ENCODE measurements at regions not wholly inside any gene's neighbourhood (a gene's known extent, or its start where the extent isn't known, plus 50 kb on each side); places are given as distances from the start of the nearest gene placed in this dataset.

DNA sequence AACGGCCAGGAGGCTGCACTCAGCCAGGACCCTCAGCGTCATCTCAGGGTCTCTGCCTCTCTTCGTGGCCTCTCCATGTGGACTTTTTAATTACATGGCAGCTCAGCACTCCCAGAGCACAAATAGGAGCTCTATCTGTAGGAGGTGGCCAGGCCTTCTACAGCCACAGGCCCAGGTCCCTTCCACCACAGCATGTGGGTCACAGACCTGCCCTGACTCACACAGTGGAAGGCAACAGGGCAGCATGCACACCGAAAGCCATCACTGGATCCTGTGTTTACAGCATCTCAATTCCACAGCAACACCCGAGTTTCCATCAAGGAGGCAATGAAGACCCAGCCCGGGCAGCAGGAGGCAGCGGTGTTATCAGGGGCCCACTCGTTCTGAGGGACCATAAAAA is 65.8 kb upstream of the CD93 start:
- peaks cover 2% of the 10 kb centered on the region for H3K27me3 Mint-ChIP-seq (ENCODE audit: unreplicated experiment)
- H3K27ac Mint-ChIP-seq (ENCODE audit: unreplicated experiment), result no peak overlapping the region
- TF ChIP-seq, protein P1, sequence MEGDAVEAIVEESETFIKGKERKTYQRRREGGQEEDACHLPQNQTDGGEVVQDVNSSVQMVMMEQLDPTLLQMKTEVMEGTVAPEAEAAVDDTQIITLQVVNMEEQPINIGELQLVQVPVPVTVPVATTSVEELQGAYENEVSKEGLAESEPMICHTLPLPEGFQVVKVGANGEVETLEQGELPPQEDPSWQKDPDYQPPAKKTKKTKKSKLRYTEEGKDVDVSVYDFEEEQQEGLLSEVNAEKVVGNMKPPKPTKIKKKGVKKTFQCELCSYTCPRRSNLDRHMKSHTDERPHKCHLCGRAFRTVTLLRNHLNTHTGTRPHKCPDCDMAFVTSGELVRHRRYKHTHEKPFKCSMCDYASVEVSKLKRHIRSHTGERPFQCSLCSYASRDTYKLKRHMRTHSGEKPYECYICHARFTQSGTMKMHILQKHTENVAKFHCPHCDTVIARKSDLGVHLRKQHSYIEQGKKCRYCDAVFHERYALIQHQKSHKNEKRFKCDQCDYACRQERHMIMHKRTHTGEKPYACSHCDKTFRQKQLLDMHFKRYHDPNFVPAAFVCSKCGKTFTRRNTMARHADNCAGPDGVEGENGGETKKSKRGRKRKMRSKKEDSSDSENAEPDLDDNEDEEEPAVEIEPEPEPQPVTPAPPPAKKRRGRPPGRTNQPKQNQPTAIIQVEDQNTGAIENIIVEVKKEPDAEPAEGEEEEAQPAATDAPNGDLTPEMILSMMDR (IDR thresholded peaks at IDR 0.05; ENCODE audit: partially characterized antibody, unreplicated experiment), result no peak
- H3K9me3 Mint-ChIP-seq (ENCODE audit: unreplicated experiment), result no peaks in the 10 kb centered on the region
- no peak overlapping the region for H3K4me3 Mint-ChIP-seq (ENCODE audit: unreplicated experiment)
- no peaks in the 10 kb centered on the region for H3K36me3 Mint-ChIP-seq (ENCODE audit: unreplicated experiment)
- no peaks in the 10 kb centered on the region for H3K4me1 Mint-ChIP-seq (ENCODE audit: low read depth, unreplicated experiment)
- no peak for DNase-seq

- TF ChIP-seq, protein P1 (IDR thresholded peaks at IDR 0.05; ENCODE audit: partially characterized antibody, unreplicated experiment), result no peak
- Mint-ChIP-seq H3K27ac (ENCODE audit: unreplicated experiment) (no peak overlapping the region), H3K4me3 (ENCODE audit: unreplicated experiment) (no peak overlapping the region), H3K27me3 (ENCODE audit: unreplicated experiment) (peaks cover 2% of the 10 kb centered on the region), H3K36me3 (ENCODE audit: unreplicated experiment) (no peaks in the 10 kb centered on the region), H3K9me3 (ENCODE audit: unreplicated experiment) (no peaks in the 10 kb centered on the region), H3K4me1 (ENCODE audit: low read depth, unreplicated experiment) (no peaks in the 10 kb centered on the region)
- no peak for DNase-seq
Measured at GRCh38 chr20:23151008-23151703, 65.0 kb upstream of the CD93 start.

- no peaks in the 10 kb centered on the region for H3K9me3 Mint-ChIP-seq (ENCODE audit: unreplicated experiment)
- no peak for DNase-seq
- H3K4me1 Mint-ChIP-seq (ENCODE audit: low read depth, unreplicated experiment), result no peaks in the 10 kb centered on the region
- H3K27me3 Mint-ChIP-seq (ENCODE audit: unreplicated experiment), result peaks cover 2% of the 10 kb centered on the region
- H3K36me3 Mint-ChIP-seq (ENCODE audit: unreplicated experiment), result no peaks in the 10 kb centered on the region
- H3K4me3 Mint-ChIP-seq (ENCODE audit: unreplicated experiment), result no peak overlapping the region
- no peak overlapping the region for H3K27ac Mint-ChIP-seq (ENCODE audit: unreplicated experiment)
- TF ChIP-seq, protein P1 (IDR thresholded peaks at IDR 0.05; ENCODE audit: partially characterized antibody, unreplicated experiment), result no peak
Measured at GRCh38 chr20:23150304-23151007, 64.3 kb upstream of the CD93 start.

DNA sequence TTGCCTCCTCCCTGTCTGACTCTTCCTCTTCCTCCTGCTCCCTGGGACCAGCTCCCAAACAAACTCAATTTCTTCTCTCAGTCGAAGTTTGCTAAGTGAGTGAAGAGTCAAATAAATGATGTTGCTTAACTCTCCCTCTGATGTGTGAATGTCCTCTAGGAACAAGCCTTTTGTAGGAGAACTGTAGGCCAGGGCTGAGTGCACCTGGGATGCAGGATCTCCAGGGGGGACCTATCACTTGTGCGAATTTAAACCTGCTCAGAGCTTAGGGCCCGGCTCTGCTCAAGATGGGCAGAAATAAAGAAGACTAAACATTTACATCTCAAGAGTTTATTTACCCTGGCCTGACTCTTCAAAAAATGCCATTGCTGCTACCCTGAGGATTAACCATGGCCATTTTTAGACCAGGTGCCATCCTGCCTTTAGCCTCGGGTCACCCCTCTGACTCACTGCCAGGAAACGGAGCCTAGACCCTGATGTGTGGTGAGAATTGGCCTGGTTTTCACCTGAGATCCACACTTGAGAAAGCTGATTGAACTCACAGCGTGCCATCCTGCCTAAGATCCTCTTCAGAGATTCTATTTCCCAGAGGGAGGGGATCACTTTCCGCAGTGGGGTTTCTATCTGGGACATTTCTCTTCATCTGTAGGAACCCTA is 63.6 kb upstream of the CD93 start:
- H3K27ac Mint-ChIP-seq (ENCODE audit: unreplicated experiment), result no peak overlapping the region
- no peak overlapping the region for H3K4me3 Mint-ChIP-seq (ENCODE audit: unreplicated experiment)
- no peaks in the 10 kb centered on the region for H3K36me3 Mint-ChIP-seq (ENCODE audit: unreplicated experiment)
- DNase-seq, result no peak
- H3K9me3 Mint-ChIP-seq (ENCODE audit: unreplicated experiment), result no peaks in the 10 kb centered on the region
- peaks cover 2% of the 10 kb centered on the region for H3K27me3 Mint-ChIP-seq (ENCODE audit: unreplicated experiment)
- no peaks in the 10 kb centered on the region for H3K4me1 Mint-ChIP-seq (ENCODE audit: low read depth, unreplicated experiment)
- TF ChIP-seq, protein P1 (IDR thresholded peaks at IDR 0.05; ENCODE audit: partially characterized antibody, unreplicated experiment), result no peak

All from glutamatergic neuron (in vitro differentiated cells).